ENCODE measurements at regions not wholly inside any gene's neighbourhood (a gene's known extent, or its start where the extent isn't known, plus 50 kb on each side); places are given as distances from the start of the nearest gene placed in this dataset.

GRCh38 chr2:9102861-9103662 is 99.6 kb upstream of the MBOAT2 start:
- DNase-seq = no peak

GRCh38 chr2:9101763-9102425 is 98.4 kb upstream of the MBOAT2 start:
- DNase-seq = no peak

GRCh38 chr2:9100080-9100876 is 96.8 kb upstream of the MBOAT2 start:
- no peak for DNase-seq

- no peak for DNase-seq
Observed at GRCh38 chr2:9099341-9099751, 95.9 kb upstream of the MBOAT2 start.

- DNase-seq = no peak
Observed at GRCh38 chr2:9097892-9098291, 94.4 kb upstream of the MBOAT2 start.

- no peak for DNase-seq
Observed at GRCh38 chr2:9097239-9097638, 93.8 kb upstream of the MBOAT2 start.

GRCh38 chr2:9096761-9097160 is 93.3 kb upstream of the MBOAT2 start:
- no peak for DNase-seq

GRCh38 chr2:9095690-9096089 is 92.2 kb upstream of the MBOAT2 start:
- no peak for DNase-seq

- no peak for DNase-seq
Observed at GRCh38 chr2:9095226-9095625, 91.7 kb upstream of the MBOAT2 start.

- DNase-seq = no peak
Observed at GRCh38 chr2:9094117-9094516, 90.6 kb upstream of the MBOAT2 start.

GRCh38 chr2:9093324-9093723 is 89.8 kb upstream of the MBOAT2 start:
- DNase-seq = no peak

- DNase-seq = no peak
Observed at GRCh38 chr2:9092383-9093282, 89.1 kb upstream of the MBOAT2 start.

GRCh38 chr2:9091811-9092210 is 88.3 kb upstream of the MBOAT2 start:
- no peak for DNase-seq

- no peak for DNase-seq
Observed at GRCh38 chr2:9089831-9090230, 86.3 kb upstream of the MBOAT2 start.

GRCh38 chr2:9087121-9087681 is 83.7 kb upstream of the MBOAT2 start:
- no peak for DNase-seq

- DNase-seq = no peak
Observed at GRCh38 chr2:9086465-9086864, 83.0 kb upstream of the MBOAT2 start.

- no peak for DNase-seq
Observed at GRCh38 chr2:9085353-9085752, 81.9 kb upstream of the MBOAT2 start.

GRCh38 chr2:9083287-9083686 is 79.8 kb upstream of the MBOAT2 start:
- DNase-seq = no peak

GRCh38 chr2:9082158-9082557 is 78.7 kb upstream of the MBOAT2 start:
- DNase-seq = no peak

GRCh38 chr2:9081750-9082149 is 78.3 kb upstream of the MBOAT2 start:
- no peak for DNase-seq

GRCh38 chr2:9078405-9078804 is 74.9 kb upstream of the MBOAT2 start:
- no peak for DNase-seq

- DNase-seq = no peak
Observed at GRCh38 chr2:9077691-9078090, 74.2 kb upstream of the MBOAT2 start.

All from NCI-H1930 (cell line).